IMR-90 (cell line): ENCODE measurements at regions not wholly inside any gene's neighbourhood (a gene's known extent, or its start where the extent isn't known, plus 50 kb on each side); places are given as distances from the start of the nearest gene placed in this dataset.

Source experiments
- ATAC-seq: fragments of 200-7000 bp; cut with Tn5 transposase; 2 replicates; pipeline ENCODE4 v1.9.1; 2020; ENCODE audit warnings: low read depth, mild to moderate bottlenecking, moderate library complexity
- BruUV-seq: library from RNA; stranded (reverse); fragments of 400-500 nt; replicated peaks from 2 replicates; lab custom pipeline; 2021; lab: Mats Ljungman, UMichigan
- CTCF ChIA-PET: fragments of 300-600 bp; formaldehyde crosslinking; extraction: SDS; loops from one replicate; lab custom pipeline; 2021; ENCODE audit warnings: antibody characterized with exemption; lab: Yijun Ruan, JAX
- POLR2A ChIA-PET: fragments of 300-600 bp; sonication (Branson Sonifier 250); formaldehyde crosslinking; loops from one replicate; lab custom pipeline; 2022; ENCODE audit warnings: antibody characterized with exemption; ENCODE audit not compliant: unreplicated experiment; lab: Charles Lee
- DNase-seq: peaks from one replicate; pipeline ENCODE4 v3.0.0; 2013
- H2AFZ ChIP-seq: replicated peaks from 2 replicates; pipeline ENCODE3; 2013; ENCODE audit warnings: low read length, mild to moderate bottlenecking; ENCODE audit not compliant: poor library complexity
- H2AK5ac ChIP-seq: 2 replicates; pipeline ENCODE4 v1.6.1; 2013; ENCODE audit warnings: low read depth, low read length, inconsistent platforms
- H2AK9ac ChIP-seq: replicated peaks from 2 replicates; pipeline ENCODE3; 2013; ENCODE audit warnings: mild to moderate bottlenecking, low read depth, low read length, moderate library complexity; ENCODE audit not compliant: poor library complexity
- H2BK120ac ChIP-seq: 2 replicates; pipeline ENCODE4 v1.6.1; 2013; ENCODE audit warnings: low read depth, low read length, inconsistent platforms
- H2BK15ac ChIP-seq: 3 replicates; pipeline ENCODE4 v1.6.1; 2013; ENCODE audit warnings: low read depth, low read length, inconsistent platforms
- H2BK20ac ChIP-seq: 2 replicates; pipeline ENCODE4 v1.6.1; 2013; ENCODE audit warnings: low read depth, mild to moderate bottlenecking, inconsistent platforms, low read length, moderate library complexity
- H2BK5ac ChIP-seq: 2 replicates; pipeline ENCODE4 v1.6.1; 2013; ENCODE audit warnings: mild to moderate bottlenecking, low read depth, low read length, inconsistent platforms; ENCODE audit not compliant: poor library complexity, severe bottlenecking
- H3K14ac ChIP-seq: replicated peaks from 2 replicates; pipeline ENCODE4 v1.6.1; 2013; ENCODE audit warnings: low read depth, low read length, inconsistent platforms
- H3K18ac ChIP-seq: 2 replicates; pipeline ENCODE4 v1.6.1; 2013; ENCODE audit warnings: low read depth, low read length, control low read depth
- H3K23ac ChIP-seq: 2 replicates; pipeline ENCODE4 v1.6.1; 2013; ENCODE audit warnings: low read depth, low read length, inconsistent platforms
- H3K27ac ChIP-seq: 2 replicates; pipeline ENCODE4 v1.5.1; 2013; ENCODE audit warnings: mild to moderate bottlenecking, control low read depth, low read length; ENCODE audit not compliant: insufficient read depth
- H3K27me3 ChIP-seq: 2 replicates; pipeline ENCODE4 v1.6.1; 2013; ENCODE audit warnings: low read length; ENCODE audit not compliant: control insufficient read depth, insufficient read depth
- H3K36me3 ChIP-seq: 2 replicates; pipeline ENCODE4 v1.6.1; 2013; ENCODE audit warnings: low read length, mixed read lengths; ENCODE audit not compliant: control insufficient read depth, insufficient read depth
- H3K4ac ChIP-seq: 2 replicates; pipeline ENCODE4 v1.6.1; 2013; ENCODE audit warnings: low read depth, low read length, inconsistent platforms
- H3K4me1 ChIP-seq: 2 replicates; pipeline ENCODE4 v1.6.1; 2013; ENCODE audit warnings: low read length, mixed read lengths; ENCODE audit not compliant: control insufficient read depth, insufficient read depth
- H3K4me2 ChIP-seq: 2 replicates; pipeline ENCODE4 v1.6.1; 2013; ENCODE audit warnings: low read depth, mild to moderate bottlenecking, control low read depth, low read length, moderate library complexity
- H3K4me3 ChIP-seq: 2 replicates; pipeline ENCODE4 v1.5.1; 2013; ENCODE audit warnings: low read depth, mild to moderate bottlenecking, control low read depth, low read length, moderate library complexity; ENCODE audit not compliant: insufficient read depth
- H3K56ac ChIP-seq: 2 replicates; pipeline ENCODE4 v1.6.1; 2013; ENCODE audit warnings: low read length, inconsistent platforms; ENCODE audit not compliant: insufficient read depth; ENCODE audit errors: extremely low read depth
- H3K79me1 ChIP-seq, 2 experiments: 2 replicates each; pipeline ENCODE4 v1.6.1; 2013; ENCODE audit warnings: low read length in 2 of 2, inconsistent platforms in 1 of 2, low read depth in 1 of 2
- H3K9ac ChIP-seq: 2 replicates; pipeline ENCODE4 v1.6.1; 2013; ENCODE audit warnings: low read depth, low read length, control low read depth
- H3K9me1 ChIP-seq: 2 replicates; pipeline ENCODE4 v1.6.1; 2013; ENCODE audit warnings: low read length, inconsistent platforms; ENCODE audit not compliant: insufficient read depth
- H3K9me3 ChIP-seq: 2 replicates; pipeline ENCODE4 v1.6.1; 2013; ENCODE audit warnings: low read length; ENCODE audit not compliant: control insufficient read depth, insufficient read depth
- H4K20me1 ChIP-seq: 2 replicates; pipeline ENCODE4 v1.6.1; 2013; ENCODE audit warnings: low read length, inconsistent platforms; ENCODE audit not compliant: insufficient read depth
- H4K5ac ChIP-seq: 2 replicates; pipeline ENCODE4 v1.6.1; 2013; ENCODE audit warnings: mild to moderate bottlenecking, low read depth, low read length, control low read depth
- H4K8ac ChIP-seq, 2 experiments: 2 replicates each; pipeline ENCODE4 v1.6.1; 2013; ENCODE audit warnings: low read depth in 2 of 2, low read length in 2 of 2, control low read depth in 1 of 2, inconsistent platforms in 1 of 2
- H4K91ac ChIP-seq: 2 replicates; pipeline ENCODE4 v1.6.1; 2013; ENCODE audit warnings: low read depth, low read length, inconsistent platforms; ENCODE audit not compliant: insufficient read depth
- CEBPB ChIP-seq: IDR thresholded peaks from 2 replicates; pipeline ENCODE4 v1.6.1; 2012; ENCODE audit warnings: low read depth, low read length, improper control_type of control experiment
- WGBS, 2 experiments: methylation state at CpG; one replicate each; pipeline versions ENCODE4 v1.1.5 to v1.1.7; 2013; ENCODE audit warnings: missing lambda C conversion rate in 2 of 2; ENCODE audit not compliant: insufficient read length in 1 of 2; ENCODE audit errors: extremely low coverage in 2 of 2; 5-methylcytosine and 5-hydroxymethylcytosine counted together
- dilution Hi-C: fragments of 300-500 bp; cut with HindIII; formaldehyde crosslinking; loops from one replicate; pipeline ENCODE4 v1.14.3; 2018; ENCODE audit warnings: low sequenced_read_pairs; ENCODE audit not compliant: unreplicated experiment
- in situ Hi-C: fragments of 300-500 bp; cut with MboI; formaldehyde crosslinking; loops from 3 replicates; pipeline ENCODE4 v1.14.3; 2019; ENCODE audit warnings: low sequenced_read_pairs, inconsistent platforms, mixed read lengths
- intact Hi-C: fragments of 100-400 bp; cut with micrococcal nuclease; formaldehyde crosslinking; loops from 2 replicates; pipeline ENCODE4 v1.10.0; 2022
- TF ChIP-seq, protein P1 (sequence below): fragments of 150-350 bp; IDR thresholded peaks from 2 replicates; pipeline ENCODE4 v1.6.1; 2017; ENCODE audit warnings: mild to moderate bottlenecking, antibody characterized with exemption, low read length, low read depth

DNA sequence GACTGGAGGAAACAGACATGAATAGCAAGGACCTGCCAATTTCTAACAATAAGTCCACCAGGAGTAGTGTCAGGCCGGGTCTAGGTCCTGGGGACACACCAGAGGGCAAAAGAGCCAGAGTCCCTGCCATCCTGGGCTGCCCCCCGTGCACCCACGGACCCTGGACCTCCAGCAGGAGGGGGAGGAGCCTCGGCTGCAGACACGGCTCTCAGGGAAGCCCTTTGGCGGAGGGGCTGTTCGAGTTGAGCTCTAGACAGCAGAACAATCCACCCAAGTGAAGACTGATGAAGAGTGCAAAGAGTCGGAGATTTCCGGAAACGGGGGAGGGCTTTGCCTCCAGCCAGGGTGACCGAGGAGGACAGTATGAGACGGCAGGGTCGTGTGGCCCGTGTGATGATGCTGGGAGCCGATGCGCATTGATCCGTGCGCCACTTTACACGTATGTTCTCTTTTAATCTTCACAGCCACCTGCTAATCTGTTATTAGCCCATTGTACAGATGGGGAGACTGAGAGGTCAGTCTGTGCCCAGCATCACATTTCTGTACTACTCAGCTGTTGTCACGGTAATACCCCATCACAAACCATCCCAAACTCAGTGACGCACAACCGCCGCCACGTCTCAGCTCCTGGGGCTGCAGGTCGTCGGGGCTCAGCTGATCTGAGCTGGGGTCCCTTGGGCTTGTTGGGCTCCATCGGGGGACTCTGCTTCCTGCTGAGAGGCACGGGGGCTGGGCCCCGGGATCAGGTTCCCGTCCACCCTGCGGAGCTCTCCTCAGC is 502.0 kb downstream of the PREX1 start:
- POLR2A ChIA-PET: no interaction called here
- Histone ChIP-seq H3K18ac (no peak overlapping the region), H3K36me3 (no peaks in the 10 kb centered on the region), H3K23ac (no peak overlapping the region), H2AK5ac (no peak overlapping the region), H2AK9ac (no peak overlapping the region), H2BK15ac (no peak overlapping the region), H3K27me3 (peaks cover 16% of the 10 kb centered on the region), H3K4me1 (0 out of 2 replicates have a peak, but pooled peaks cover 2% of the 10 kb centered on the region), H4K20me1 (no peaks in the 10 kb centered on the region), H3K4ac (no peak overlapping the region), H3K27ac (no peak overlapping the region), H2BK20ac (no peak overlapping the region), H3K56ac (no peak overlapping the region), H3K4me3 (no peak overlapping the region), H3K9ac (no peak overlapping the region), H3K4me2 (no peak overlapping the region), H3K9me3 (no peaks in the 10 kb centered on the region), H3K79me1 (no peaks in the 10 kb centered on the region), H3K9me1 (no peaks in the 10 kb centered on the region), H2BK5ac (no peak overlapping the region), H4K91ac (no peak overlapping the region), H2AFZ (no peak overlapping the region), H3K14ac (no peak overlapping the region), H4K8ac (no peak overlapping the region), H4K5ac (no peak overlapping the region), H2BK120ac (no peak overlapping the region)
- 70% methylated on average over 13 of the region's 31 CpGs; no CpG with 5 or more reads in 1 of the 2 experiments for WGBS, 2 experiments
- dilution Hi-C loops (no loop called here), intact Hi-C loops (no loop called here), in situ Hi-C loops (no loop called here)
- CTCF ChIA-PET: no interaction called here
- no peak for DNase-seq
- BruUV-seq: no TSS peak
- TF ChIP-seq, protein P1, sequence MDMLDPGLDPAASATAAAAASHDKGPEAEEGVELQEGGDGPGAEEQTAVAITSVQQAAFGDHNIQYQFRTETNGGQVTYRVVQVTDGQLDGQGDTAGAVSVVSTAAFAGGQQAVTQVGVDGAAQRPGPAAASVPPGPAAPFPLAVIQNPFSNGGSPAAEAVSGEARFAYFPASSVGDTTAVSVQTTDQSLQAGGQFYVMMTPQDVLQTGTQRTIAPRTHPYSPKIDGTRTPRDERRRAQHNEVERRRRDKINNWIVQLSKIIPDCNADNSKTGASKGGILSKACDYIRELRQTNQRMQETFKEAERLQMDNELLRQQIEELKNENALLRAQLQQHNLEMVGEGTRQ: no peak
- TF ChIP-seq CEBPB: no peak
- no peak for ATAC-seq
